ENCODE measurements at regions not wholly inside any gene's neighbourhood (a gene's known extent, or its start where the extent isn't known, plus 50 kb on each side); places are given as distances from the start of the nearest gene placed in this dataset.

GRCh38 chr2:2922156-2922555, 455.5 kb downstream of the EIPR1 start:
- H3K9me3 ChIP-seq (replicated peaks; ENCODE audit: control insufficient read depth, insufficient read depth, low read depth, low read length): no peaks in the 10 kb centered on the region
- in situ Hi-C loops (cut with MboI): no loop called here
- DNase-seq (ENCODE audit: extremely low read depth in 1 of 4, low spot score in 3 of 4) (no peak), ATAC-seq (no peak), FAIRE-seq (no peak)
- BruUV-seq (replicated peaks): no TSS peak
- H3K36me3 ChIP-seq (ENCODE audit: control insufficient read depth, insufficient read depth, low read length): no peaks in the 10 kb centered on the region
- intact Hi-C loops (cut with micrococcal nuclease): no loop called here
- no peak overlapping the region for H3K9ac ChIP-seq (ENCODE audit: insufficient read depth in 1 of 2, low read depth in 2 of 2, low read length in 2 of 2)
- ChIA-PET POLR2A (no interaction called here), CTCF (ENCODE audit: low intra/inter-chr PET ratio) (no interaction called here)
- no peaks in the 10 kb centered on the region for H3K9me1 ChIP-seq (ENCODE audit: control insufficient read depth, insufficient read depth, low read length)
- H3K27me3 ChIP-seq (ENCODE audit: control insufficient read depth in 2 of 2, insufficient read depth in 2 of 2, low read length in 2 of 2): peaks cover 0 to 11% of the 10 kb centered on the region in 2 experiments; a peak in 2 of 5 replicates
- H3K4me1 ChIP-seq (replicated peaks in 1 of 2; ENCODE audit: control insufficient read depth in 2 of 2, insufficient read depth in 2 of 2, low read length in 2 of 2): no peaks in the 10 kb centered on the region
- H3K4me3 ChIP-seq: no peak overlapping the region
- no peak for TF ChIP-seq MYBL2 (IDR thresholded peaks at IDR 0.05; ENCODE audit: low read depth)
- no peak for TF ChIP-seq MYBL2 (CRISPR knock-in tag; IDR thresholded peaks at IDR 0.05; ENCODE audit: borderline replicate concordance)
- TF ChIP-seq ATF1 (CRISPR knock-in tag; IDR thresholded peaks at IDR 0.05): no peak
- no peak for TF ChIP-seq ATF1 (tag; IDR thresholded peaks at IDR 0.05)
- no peak for TF ChIP-seq CREB3 (tag; conservative IDR thresholded peaks at IDR 0.05; ENCODE audit: low read depth)
- H3K27ac ChIP-seq (ENCODE audit: extremely low read depth, low read depth, low read length): no peak overlapping the region
- H4K20me1 ChIP-seq (replicated peaks; ENCODE audit: control insufficient read depth, insufficient read depth, low read length): no peaks in the 10 kb centered on the region
- no peak overlapping the region for H3K4me2 ChIP-seq (ENCODE audit: insufficient read depth, low read length)
- H2AFZ ChIP-seq (ENCODE audit: low read depth, low read length): no peak overlapping the region
- WGBS (ENCODE audit: insufficient coverage, low coverage, missing lambda C conversion rate): 2% methylated on average over 6 of the region's 6 CpGs
- no peaks in the 10 kb centered on the region for H3K79me2 ChIP-seq (ENCODE audit: control insufficient read depth, insufficient read depth, low read length)

Measured in K562 (cell line).